ENCODE measurements at regions not wholly inside any gene's neighbourhood (a gene's known extent, or its start where the extent isn't known, plus 50 kb on each side); places are given as distances from the start of the nearest gene placed in this dataset.
"Not testable (repeated sequence)": the region's sequence is repeated elsewhere in the genome, so short reads cannot be mapped to it uniquely, and the experiment has no call there.

GRCh38 chr14:28576523-28576922, 190.1 kb upstream of the FOXG1 start:
- no peak for DNase-seq

DNA sequence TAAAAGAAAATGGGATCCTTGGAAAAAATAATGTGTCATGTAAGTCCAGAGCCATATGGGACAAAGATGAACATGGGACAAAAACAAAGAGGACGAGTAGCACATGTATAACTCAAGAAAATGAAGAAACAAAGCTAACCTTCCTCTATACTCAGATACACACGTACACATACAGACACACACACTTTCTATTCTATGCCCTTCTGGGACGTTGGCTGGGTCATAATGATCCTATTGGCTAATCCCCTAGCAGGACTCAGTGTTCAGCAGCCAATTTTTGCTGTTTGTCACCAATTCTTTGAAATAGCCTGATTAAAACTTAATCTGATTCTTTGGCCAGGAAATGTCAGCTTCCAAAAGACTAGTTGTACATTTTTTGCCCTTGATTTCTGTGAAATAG, 189.4 kb upstream of the FOXG1 start:
- DNase-seq = no peak

- DNase-seq = no peak
These were observed 188.9 kb upstream of the FOXG1 start for GRCh38 chr14:28577711-28578131.

- no peak for DNase-seq
These were observed 181.6 kb upstream of the FOXG1 start for GRCh38 chr14:28584951-28585350.

DNA sequence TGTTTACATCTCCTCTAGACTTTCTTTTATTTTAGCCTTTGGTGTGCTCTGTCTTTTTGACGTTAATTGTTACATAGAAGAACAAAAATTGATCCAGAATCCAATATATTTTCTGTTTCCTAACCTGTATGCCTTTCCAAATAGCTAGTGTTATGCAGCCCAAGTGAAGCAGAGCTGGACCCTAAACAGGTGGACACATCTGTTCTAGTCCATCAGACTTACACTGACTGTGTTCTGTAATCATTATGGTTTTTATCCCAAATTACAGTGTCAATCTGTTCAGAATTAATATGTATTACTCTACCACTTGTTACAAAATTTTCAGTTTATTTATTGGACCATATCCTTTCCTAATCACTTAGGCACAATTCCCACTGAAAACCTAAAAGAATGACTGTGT, 176.8 kb upstream of the FOXG1 start:
- DNase-seq = no peak

DNA sequence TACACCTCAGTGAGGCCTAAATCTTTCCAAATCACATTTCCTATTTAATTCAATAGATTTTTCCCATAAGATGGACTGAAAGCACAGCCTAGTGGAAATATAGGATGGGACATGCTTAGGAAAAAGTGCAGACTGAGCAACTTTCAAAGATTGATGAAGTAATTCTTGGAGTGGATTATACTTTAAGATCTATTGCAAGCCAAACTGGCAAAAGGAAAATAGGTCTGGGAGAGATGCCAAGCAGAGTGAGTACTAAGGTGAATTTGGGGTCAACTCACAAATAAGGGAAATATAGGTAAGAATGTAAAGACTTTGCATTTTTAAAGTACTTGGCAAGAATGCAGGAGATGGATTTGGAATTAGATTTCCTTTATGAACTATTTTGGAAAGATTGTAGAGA, 170.2 kb upstream of the FOXG1 start:
- no peak for DNase-seq

DNA sequence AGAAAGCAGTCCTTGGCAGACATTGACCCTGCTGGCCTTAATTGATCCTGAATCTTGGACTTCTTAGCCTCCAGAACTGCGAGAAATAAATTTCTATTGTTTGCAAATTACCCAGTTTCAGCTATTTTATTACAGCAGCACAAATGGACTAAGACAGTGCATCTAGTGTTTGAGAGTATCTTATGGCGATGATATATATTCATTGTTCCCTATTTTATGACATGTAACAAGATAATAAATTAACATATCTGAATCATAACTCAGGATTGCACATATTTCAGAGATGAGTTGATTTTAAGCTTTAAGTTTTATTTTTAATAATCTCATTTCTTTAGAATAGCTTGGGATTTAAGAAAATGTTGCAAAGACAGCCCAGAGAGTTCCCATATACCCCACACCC, 167.4 kb upstream of the FOXG1 start:
- DNase-seq = no peak

- DNase-seq = no peak
These were observed 167.0 kb upstream of the FOXG1 start for GRCh38 chr14:28599605-28600004.

DNA sequence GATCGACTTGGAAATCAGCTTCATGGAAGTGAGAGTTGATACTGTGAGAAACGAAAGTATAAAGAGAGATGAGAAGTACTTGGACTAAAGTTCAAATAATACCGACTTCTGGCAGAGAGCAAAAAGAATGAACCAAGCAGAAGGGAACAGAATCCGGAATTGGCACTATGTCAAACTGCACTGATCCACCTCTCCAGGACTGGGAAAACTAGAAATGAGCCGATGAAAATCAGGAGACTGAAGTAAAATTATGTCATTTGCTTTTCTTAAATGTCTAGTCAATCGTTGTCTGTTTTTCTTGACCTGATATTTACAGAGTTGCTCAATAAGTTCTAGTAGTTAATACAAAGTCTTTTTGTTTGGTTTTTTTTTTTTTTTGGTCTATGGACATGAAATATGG, 163.0 kb upstream of the FOXG1 start:
- no peak for DNase-seq

GRCh38 chr14:28607661-28608060, 158.9 kb upstream of the FOXG1 start:
- DNase-seq = no peak

DNA sequence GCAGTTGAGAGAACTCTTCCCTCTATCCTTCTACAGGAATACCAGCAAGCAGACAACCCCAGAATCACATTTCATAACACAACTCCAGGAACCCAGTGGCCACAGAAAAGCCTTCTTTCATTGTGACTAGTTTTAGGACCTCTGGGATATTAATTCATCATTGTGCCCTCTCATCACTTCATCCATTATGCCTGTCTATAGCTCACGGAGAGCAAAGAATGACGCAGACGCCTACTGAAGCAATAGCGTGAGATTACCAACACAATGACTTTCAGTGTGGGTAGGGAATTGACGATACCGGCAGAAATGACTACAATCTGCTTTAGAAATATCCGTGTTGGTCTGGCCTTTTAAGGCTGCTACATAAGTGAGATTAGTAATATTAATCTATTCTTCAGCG, 158.1 kb upstream of the FOXG1 start:
- no peak for DNase-seq

- peak; percentile 30 to 52 for DNase-seq
These were observed 157.4 kb upstream of the FOXG1 start for GRCh38 chr14:28608851-28609828.

- DNase-seq = no peak
These were observed 154.2 kb upstream of the FOXG1 start for GRCh38 chr14:28612414-28612813.

DNA sequence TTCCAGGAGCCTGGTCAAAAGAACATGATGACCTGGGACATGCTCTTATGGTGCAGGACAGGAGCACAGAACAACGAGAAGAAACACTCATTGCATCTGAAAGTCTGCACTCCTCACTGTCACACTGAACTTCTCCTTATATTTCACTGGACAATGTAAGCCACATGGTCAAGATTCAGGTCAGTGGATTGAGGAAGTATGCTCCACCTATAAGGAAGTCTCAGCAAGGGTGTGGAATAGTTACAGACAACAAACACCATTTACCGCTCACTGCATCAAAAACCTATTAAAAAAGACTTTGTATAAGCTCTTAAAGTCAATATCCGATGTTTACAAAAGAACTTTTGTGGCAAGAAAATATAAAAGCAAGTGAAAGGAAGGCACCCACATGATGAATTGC, 153.1 kb upstream of the FOXG1 start:
- peak in 1 of 2 experiments; percentile 2 for DNase-seq

GRCh38 chr14:28626780-28627179, 139.8 kb upstream of the FOXG1 start:
- DNase-seq = no peak

DNA sequence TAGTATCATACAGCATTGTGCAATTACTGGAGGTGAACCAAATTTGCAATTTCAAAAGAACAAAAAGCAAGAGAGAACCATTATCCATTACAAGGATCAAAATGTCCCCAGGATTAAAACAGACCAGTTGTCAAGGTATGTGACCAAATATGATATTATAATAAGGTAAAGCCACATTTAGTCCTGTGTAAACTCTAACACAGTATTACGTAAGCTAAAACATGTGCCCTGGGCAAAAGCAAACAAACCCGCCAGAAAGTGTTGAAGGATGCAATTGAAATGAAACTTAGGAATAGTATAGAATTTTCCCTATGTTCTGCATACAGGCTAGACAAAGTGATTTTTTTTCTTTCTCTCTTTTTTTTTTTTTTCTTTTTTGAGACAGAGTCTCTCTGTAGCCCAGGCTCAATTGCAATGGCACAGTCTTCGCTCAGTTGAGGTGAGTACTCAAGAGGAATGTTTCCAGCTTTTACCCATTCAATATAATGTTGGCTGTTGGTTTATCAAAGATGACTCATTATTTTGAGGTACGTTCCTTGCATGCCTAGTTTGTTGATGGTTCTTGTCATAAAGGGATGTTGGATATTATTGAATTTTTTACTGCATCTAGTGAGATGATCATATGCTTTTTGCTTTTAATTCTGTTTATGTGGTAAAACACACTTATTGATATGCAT, 137.1 kb upstream of the FOXG1 start:
- DNase-seq = no peak

- DNase-seq = no peak
These were observed 136.5 kb upstream of the FOXG1 start for GRCh38 chr14:28630100-28630499.

GRCh38 chr14:28635387-28635786, 131.2 kb upstream of the FOXG1 start:
- DNase-seq = peak; percentile 38 to 46

DNA sequence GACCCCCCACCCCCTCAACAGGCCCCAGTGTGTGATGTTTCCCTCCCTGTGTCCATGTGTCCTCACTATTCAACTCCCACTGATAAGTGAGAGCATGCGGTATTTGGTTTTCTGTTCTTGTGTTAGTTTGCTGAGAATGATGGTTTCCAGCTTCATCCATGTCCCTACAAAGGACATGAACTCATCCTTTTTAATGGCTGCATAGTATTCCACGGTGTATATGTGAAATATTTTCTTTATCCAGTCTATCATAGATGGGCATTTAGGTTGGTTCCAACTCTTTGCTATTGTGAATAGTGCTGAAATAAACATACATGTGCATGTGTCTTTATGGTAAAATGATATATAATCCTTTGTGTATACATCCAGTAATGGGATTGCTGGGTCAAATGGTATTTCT, 130.8 kb upstream of the FOXG1 start:
- DNase-seq = not testable (repeated sequence)

DNA sequence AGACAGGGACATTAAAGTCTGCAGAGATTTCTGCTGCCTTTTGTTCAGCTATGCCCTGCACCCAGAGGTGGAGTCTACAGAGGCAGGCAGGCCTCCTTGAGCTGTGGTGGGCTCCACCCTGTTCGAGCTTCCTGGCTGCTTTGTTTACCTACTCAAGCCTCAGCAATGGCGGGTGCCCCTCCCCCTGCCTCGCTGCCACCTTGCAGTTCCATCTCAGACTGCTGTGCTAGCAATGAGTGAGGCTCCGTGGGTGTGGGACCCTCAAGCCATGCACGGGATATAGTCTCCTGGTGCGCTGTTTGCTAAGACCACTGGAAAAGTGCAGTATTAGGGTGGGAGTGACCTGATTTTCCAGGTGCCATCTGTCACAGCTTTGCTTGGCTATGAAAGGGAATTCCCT, 125.4 kb upstream of the FOXG1 start:
- not testable (repeated sequence) for DNase-seq

GRCh38 chr14:28651148-28651547, 115.4 kb upstream of the FOXG1 start:
- DNase-seq = no peak

DNA sequence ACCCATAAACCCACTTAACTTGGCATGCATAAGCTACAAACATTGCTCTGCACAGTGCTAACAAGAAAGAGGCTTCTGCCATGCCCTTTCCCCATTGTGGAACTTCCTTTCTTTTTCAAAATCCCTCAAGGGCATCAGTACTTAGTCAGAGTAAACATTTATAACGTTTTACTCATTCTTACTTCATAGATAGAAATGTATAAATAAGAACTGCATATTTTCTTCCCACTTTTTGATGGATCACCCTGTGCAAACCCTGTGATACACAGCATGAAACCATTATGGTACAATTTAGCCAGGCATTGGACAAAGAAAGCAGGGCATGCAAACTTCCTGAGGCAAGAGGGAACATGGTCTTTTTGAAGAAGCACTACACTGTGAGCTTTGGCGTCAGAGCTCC, 113.8 kb upstream of the FOXG1 start:
- DNase-seq = no peak

DNA sequence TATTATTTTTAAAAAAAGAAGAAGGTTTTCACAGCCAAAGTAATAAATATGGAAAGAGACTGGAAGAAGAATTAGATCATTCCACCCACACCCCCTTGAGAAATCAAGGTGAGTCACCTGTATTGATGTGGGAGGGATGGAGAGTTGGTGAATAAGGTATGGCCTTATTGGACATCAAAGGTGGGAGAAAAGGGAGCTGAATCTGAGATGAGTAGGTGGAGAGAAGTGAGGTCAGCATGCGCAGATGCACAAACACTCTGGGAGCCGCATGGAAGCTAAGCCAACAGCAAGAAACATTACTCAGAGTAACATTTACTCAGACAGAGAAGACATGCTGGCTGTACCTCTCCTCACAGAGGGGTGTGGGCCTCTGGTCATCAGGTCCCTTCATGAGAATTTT, 113.1 kb upstream of the FOXG1 start:
- DNase-seq = no peak

GRCh38 chr14:28656704-28657255, 109.8 kb upstream of the FOXG1 start:
- no peak for DNase-seq

All from AML-193 (cell line).